ENCODE measurements at regions not wholly inside any gene's neighbourhood (a gene's known extent, or its start where the extent isn't known, plus 50 kb on each side); places are given as distances from the start of the nearest gene placed in this dataset.

- TF ChIP-seq POLR2AphosphoS5 (IDR thresholded peaks at IDR 0.05), result no peak
- TF ChIP-seq CTCF (IDR thresholded peaks at IDR 0.05), result no peak
- Histone ChIP-seq H3K4me1 (no peaks in the 10 kb centered on the region), H3K4me3 (no peak overlapping the region), H3K9me3 (no peaks in the 10 kb centered on the region), H3K36me3 (no peaks in the 10 kb centered on the region), H3K27me3 (peaks cover 7% of the 10 kb centered on the region), H3K27ac (no peak overlapping the region)
- no peak for DNase-seq
- intact Hi-C loops (cut with DNase I; ENCODE audit: low total_unique reads), result no loop called here
- in situ Hi-C loops (cut with MboI; ENCODE audit: low pct_ligation_motif_present in 1 of 4, low pct_unique_long_range_greater_than_20kb in 1 of 4, low sequenced_read_pairs in 3 of 4), result no loop called here
These were observed 62.2 kb upstream of the RMP24 start for GRCh38 chr18:35910327-35910726.

GRCh38 chr18:35912332-35912731 is 60.1 kb upstream of the RMP24 start:
- Histone ChIP-seq H3K4me1 (no peaks in the 10 kb centered on the region), H3K4me3 (no peak overlapping the region), H3K36me3 (no peaks in the 10 kb centered on the region), H3K9me3 (no peaks in the 10 kb centered on the region), H3K27me3 (peaks cover 7% of the 10 kb centered on the region), H3K27ac (no peak overlapping the region)
- TF ChIP-seq CTCF (IDR thresholded peaks at IDR 0.05) (no peak), POLR2A (IDR thresholded peaks at IDR 0.05) (no peak), EP300 (IDR thresholded peaks at IDR 0.05; ENCODE audit: low read depth) (no peak), POLR2AphosphoS5 (IDR thresholded peaks at IDR 0.05) (no peak)
- in situ Hi-C loops (cut with MboI; ENCODE audit: low pct_ligation_motif_present in 1 of 4, low pct_unique_long_range_greater_than_20kb in 1 of 4, low sequenced_read_pairs in 3 of 4), result no loop called here
- intact Hi-C loops (cut with DNase I; ENCODE audit: low total_unique reads), result no loop called here
- DNase-seq, result no peak
- 21 to 37% methylated on average over 5 to 6 of the region's 6 CpGs for WGBS, 2 donors (ENCODE audit: low coverage in 1 of 2)

- in situ Hi-C loops (cut with MboI; ENCODE audit: low pct_ligation_motif_present in 1 of 4, low pct_unique_long_range_greater_than_20kb in 1 of 4, low sequenced_read_pairs in 3 of 4), result no loop called here
- no peak for TF ChIP-seq POLR2A (IDR thresholded peaks at IDR 0.05)
- no peak for TF ChIP-seq EP300 (IDR thresholded peaks at IDR 0.05; ENCODE audit: low read depth)
- no peak for TF ChIP-seq POLR2AphosphoS5 (IDR thresholded peaks at IDR 0.05)
- TF ChIP-seq CTCF (IDR thresholded peaks at IDR 0.05), result no peak
- no peak for DNase-seq
- intact Hi-C loops (cut with DNase I; ENCODE audit: low total_unique reads), result no loop called here
- Histone ChIP-seq H3K36me3 (no peaks in the 10 kb centered on the region), H3K4me3 (no peak overlapping the region), H3K4me1 (no peaks in the 10 kb centered on the region), H3K9me3 (no peaks in the 10 kb centered on the region), H3K27me3 (peaks cover 7% of the 10 kb centered on the region), H3K27ac (no peak overlapping the region)
- WGBS, 2 donors (ENCODE audit: low coverage in 1 of 2), result 87 to 94% methylated on average over 2 to 4 of the region's 4 CpGs
These were observed 57.4 kb upstream of the RMP24 start for GRCh38 chr18:35915056-35915455.

GRCh38 chr18:35917043-35917442 is 55.4 kb upstream of the RMP24 start:
- TF ChIP-seq CTCF (IDR thresholded peaks at IDR 0.05), result no peak
- TF ChIP-seq EP300 (IDR thresholded peaks at IDR 0.05; ENCODE audit: low read depth), result no peak
- no peak for TF ChIP-seq POLR2A (IDR thresholded peaks at IDR 0.05)
- no peak for TF ChIP-seq POLR2AphosphoS5 (IDR thresholded peaks at IDR 0.05)
- Histone ChIP-seq H3K27me3 (peaks cover 8% of the 10 kb centered on the region), H3K27ac (no peak overlapping the region), H3K36me3 (no peaks in the 10 kb centered on the region), H3K4me1 (no peaks in the 10 kb centered on the region), H3K9me3 (no peaks in the 10 kb centered on the region), H3K4me3 (no peak overlapping the region)
- intact Hi-C loops (cut with DNase I; ENCODE audit: low total_unique reads) (no loop called here), in situ Hi-C loops (cut with MboI; ENCODE audit: low pct_ligation_motif_present in 1 of 4, low pct_unique_long_range_greater_than_20kb in 1 of 4, low sequenced_read_pairs in 3 of 4) (no loop called here)
- no peak for DNase-seq

Data from transverse colon (tissue), 4 donors.